HEK293T (cell line): ENCODE measurements at regions not wholly inside any gene's neighbourhood (a gene's known extent, or its start where the extent isn't known, plus 50 kb on each side); places are given as distances from the start of the nearest gene placed in this dataset.

Source experiments
- CTCF ChIA-PET: fragments of 350-600 bp; formaldehyde crosslinking; extraction: SDS; loops from one replicate; lab custom pipeline; 2021; ENCODE audit warnings: antibody characterized with exemption, inconsistent platforms; lab: Yijun Ruan, JAX
- POLR2A ChIA-PET: fragments of 350-600 bp; formaldehyde crosslinking; extraction: SDS; loops from one replicate; lab custom pipeline; 2020; ENCODE audit warnings: antibody characterized with exemption, inconsistent platforms; lab: Yijun Ruan, JAX
- DNase-seq: peaks from one replicate; pipeline ENCODE4 v3.0.0; 2012; ENCODE audit warnings: mixed read lengths; ENCODE audit errors: extremely low spot score
- ARNT ChIP-seq: fragments of 450-650 bp; IDR thresholded peaks from 2 replicates; pipeline ENCODE4 v1.6.1; 2017; ENCODE audit warnings: mild to moderate bottlenecking
- BHLHE40 ChIP-seq: fragments of 450-650 bp; IDR thresholded peaks from 2 replicates; pipeline ENCODE4 v1.6.1; 2016; ENCODE audit warnings: mild to moderate bottlenecking, moderate library complexity, borderline replicate concordance
- CTBP1 ChIP-seq: fragments of 450-650 bp; IDR thresholded peaks from 2 replicates; pipeline ENCODE4 v1.6.1; 2016; ENCODE audit warnings: borderline replicate concordance
- ELF4 ChIP-seq: fragments of 450-650 bp; IDR thresholded peaks from 2 replicates; pipeline ENCODE4 v1.6.1; 2017; ENCODE audit warnings: antibody characterized with exemption
- FOXA1 ChIP-seq: fragments of 450-650 bp; IDR thresholded peaks from 2 replicates; pipeline ENCODE4 v1.6.1; 2016; ENCODE audit warnings: mild to moderate bottlenecking
- FOXK2 ChIP-seq: fragments of 450-650 bp; IDR thresholded peaks from 2 replicates; pipeline ENCODE4 v1.6.1; 2016; ENCODE audit warnings: mild to moderate bottlenecking
- FOXM1 ChIP-seq: fragments of 450-650 bp; IDR thresholded peaks from 2 replicates; pipeline ENCODE4 v1.6.1; 2017; ENCODE audit warnings: mild to moderate bottlenecking, borderline replicate concordance
- HDGF ChIP-seq: fragments of 450-650 bp; IDR thresholded peaks from 2 replicates; pipeline ENCODE4 v1.6.1; 2017; ENCODE audit warnings: antibody characterized with exemption, borderline replicate concordance
- L3MBTL2 ChIP-seq: fragments of 450-650 bp; conservative IDR thresholded peaks from 2 replicates; pipeline ENCODE4 v1.6.1; 2016; ENCODE audit warnings: mild to moderate bottlenecking
- LEF1 ChIP-seq: fragments of 450-650 bp; IDR thresholded peaks from 2 replicates; pipeline ENCODE4 v1.6.1; 2017; ENCODE audit warnings: mild to moderate bottlenecking, borderline replicate concordance
- NFRKB ChIP-seq: fragments of 450-650 bp; IDR thresholded peaks from 2 replicates; pipeline ENCODE4 v1.6.1; 2016; ENCODE audit warnings: mild to moderate bottlenecking, moderate library complexity
- SP1 ChIP-seq: fragments of 450-650 bp; IDR thresholded peaks from 2 replicates; pipeline ENCODE4 v1.6.1; 2017
- SUZ12 ChIP-seq: fragments of 450-650 bp; IDR thresholded peaks from 2 replicates; pipeline ENCODE4 v1.6.1; 2016; ENCODE audit warnings: mild to moderate bottlenecking
- TARDBP ChIP-seq: fragments of 450-650 bp; IDR thresholded peaks from 2 replicates; pipeline ENCODE4 v1.6.1; 2016
- ZNF384 ChIP-seq: fragments of 450-650 bp; IDR thresholded peaks from 2 replicates; pipeline ENCODE4 v1.6.1; 2016
- TF ChIP-seq, protein P1 (sequence below): fragments of 450-650 bp; IDR thresholded peaks from 2 replicates; pipeline ENCODE4 v1.6.1; 2016

GRCh38 chr6:113049190-113049589 is 702.1 kb downstream of the RFPL4B start:
- CTCF ChIA-PET = no interaction called here
- no peak for DNase-seq
- TF ChIP-seq LEF1 = no peak
- POLR2A ChIA-PET = no interaction called here

GRCh38 chr6:113050010-113050858 is 703.1 kb downstream of the RFPL4B start:
- ChIA-PET POLR2A (no interaction called here), CTCF (interaction anchor here (0.5 kb wide), 1 partner anchor 1387 kb away, joined by 3 read pairs; no protein-coding TSS in a partner anchor)

GRCh38 chr6:113050979-113051378 is 703.8 kb downstream of the RFPL4B start:
- ChIA-PET CTCF (interaction anchor here (0.5 kb wide), 1 partner anchor 1386 kb away, joined by 3 read pairs; no protein-coding TSS in a partner anchor), POLR2A (no interaction called here)
- peak; percentile 16 for DNase-seq
- no peak for TF ChIP-seq LEF1
- no peak for TF ChIP-seq FOXK2
- TF ChIP-seq BHLHE40 = no peak
- TF ChIP-seq TARDBP = no peak
- TF ChIP-seq ZNF384 = no peak
- TF ChIP-seq, protein P1, sequence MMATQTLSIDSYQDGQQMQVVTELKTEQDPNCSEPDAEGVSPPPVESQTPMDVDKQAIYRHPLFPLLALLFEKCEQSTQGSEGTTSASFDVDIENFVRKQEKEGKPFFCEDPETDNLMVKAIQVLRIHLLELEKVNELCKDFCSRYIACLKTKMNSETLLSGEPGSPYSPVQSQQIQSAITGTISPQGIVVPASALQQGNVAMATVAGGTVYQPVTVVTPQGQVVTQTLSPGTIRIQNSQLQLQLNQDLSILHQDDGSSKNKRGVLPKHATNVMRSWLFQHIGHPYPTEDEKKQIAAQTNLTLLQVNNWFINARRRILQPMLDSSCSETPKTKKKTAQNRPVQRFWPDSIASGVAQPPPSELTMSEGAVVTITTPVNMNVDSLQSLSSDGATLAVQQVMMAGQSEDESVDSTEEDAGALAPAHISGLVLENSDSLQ = no peak
- no peak for TF ChIP-seq ELF4
- no peak for TF ChIP-seq NFRKB
- no peak for TF ChIP-seq FOXA1
- TF ChIP-seq SP1 = no peak
- TF ChIP-seq SUZ12 = no peak
- TF ChIP-seq FOXM1 = no peak
- no peak for TF ChIP-seq ARNT
- no peak for TF ChIP-seq L3MBTL2
- TF ChIP-seq CTBP1 = no peak
- no peak for TF ChIP-seq HDGF

More at GRCh38 chr6:113050010-113050858, 703.1 kb downstream of the RFPL4B start:
- no peak for DNase-seq
- no peak for TF ChIP-seq BHLHE40
- no peak for TF ChIP-seq ZNF384
- no peak for TF ChIP-seq ELF4
- no peak for TF ChIP-seq FOXM1

- DNase-seq = no peak
- POLR2A ChIA-PET = no interaction called here
- TF ChIP-seq FOXK2 = no peak
- TF ChIP-seq L3MBTL2 = no peak
- TF ChIP-seq TARDBP = no peak
- TF ChIP-seq ARNT = no peak
- TF ChIP-seq ZNF384 = no peak
- TF ChIP-seq LEF1 = no peak
- TF ChIP-seq SUZ12 = no peak
- TF ChIP-seq SP1 = no peak
- TF ChIP-seq FOXA1 = no peak
- TF ChIP-seq, protein P1 = no peak
- TF ChIP-seq BHLHE40 = no peak
- CTCF ChIA-PET = no interaction called here
Observed at GRCh38 chr6:113052506-113052905, 705.4 kb downstream of the RFPL4B start.

DNA sequence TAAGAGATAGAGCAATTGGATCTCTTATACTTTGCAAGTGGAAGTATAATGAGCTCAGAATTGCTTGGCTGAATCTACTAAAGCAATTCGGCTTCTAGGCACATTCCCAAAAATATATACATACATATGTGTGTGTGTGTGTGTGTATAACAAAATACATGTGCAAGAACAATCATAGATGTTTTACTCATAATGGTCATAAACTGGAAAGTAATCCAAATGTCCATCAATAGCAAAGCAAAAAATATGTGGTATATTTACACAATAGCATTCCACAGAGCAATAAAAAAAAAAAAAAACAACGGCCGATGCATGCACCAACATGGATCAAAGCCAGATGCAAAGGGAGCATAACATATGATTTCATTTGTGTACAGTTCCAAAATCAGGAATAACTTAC is 707.9 kb downstream of the RFPL4B start:
- POLR2A ChIA-PET = no interaction called here

DNA sequence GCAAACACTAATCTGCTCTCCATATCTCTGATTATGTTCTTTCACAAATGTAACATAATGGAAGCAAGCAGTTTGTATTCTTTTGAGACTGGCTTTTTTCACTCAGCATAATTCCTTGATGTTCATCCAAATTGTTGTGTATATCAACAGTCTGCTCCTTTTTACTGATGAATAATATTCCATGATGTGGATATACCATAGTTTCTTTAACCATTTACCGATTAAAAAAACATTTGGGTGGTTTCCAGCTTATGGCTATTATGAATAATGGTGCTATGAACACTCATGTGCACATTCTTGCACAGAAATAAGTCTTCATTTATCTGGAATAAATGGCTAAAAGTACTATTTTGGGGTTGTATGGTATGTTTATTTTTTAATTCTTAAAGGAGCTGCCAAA is 708.9 kb downstream of the RFPL4B start:
- no peak for TF ChIP-seq L3MBTL2
- no peak for TF ChIP-seq LEF1
- no peak for TF ChIP-seq BHLHE40
- CTCF ChIA-PET = no interaction called here
- DNase-seq = no peak
- POLR2A ChIA-PET = no interaction called here

More for the DNA sequence above, 707.9 kb downstream of the RFPL4B start:
- DNase-seq = no peak
- CTCF ChIA-PET = no interaction called here
- no peak for TF ChIP-seq TARDBP
- no peak for TF ChIP-seq CTBP1
- no peak for TF ChIP-seq FOXM1
- TF ChIP-seq SUZ12 = no peak
- TF ChIP-seq LEF1 = no peak
- no peak for TF ChIP-seq ELF4
- TF ChIP-seq FOXK2 = no peak
- no peak for TF ChIP-seq HDGF
- no peak for TF ChIP-seq L3MBTL2
- TF ChIP-seq, protein P1 = no peak
- TF ChIP-seq NFRKB = no peak
- no peak for TF ChIP-seq ZNF384
- no peak for TF ChIP-seq ARNT
- TF ChIP-seq BHLHE40 = no peak
- TF ChIP-seq SP1 = no peak
- no peak for TF ChIP-seq FOXA1
